GM12878 (cell line): ENCODE measurements at regions not wholly inside any gene's neighbourhood (a gene's known extent, or its start where the extent isn't known, plus 50 kb on each side); places are given as distances from the start of the nearest gene placed in this dataset.

Source experiments
- ATAC-seq: fragments of 200-7000 bp; cut with Tn5 transposase; 3 replicates; pipeline ENCODE4 v1.9.1; 2020; ENCODE audit warnings: mild to moderate bottlenecking, moderate library complexity
- BruUV-seq: library from RNA; stranded (reverse); fragments of 400-500 nt; replicated peaks from 2 replicates; lab custom pipeline; 2021; lab: Mats Ljungman, UMichigan
- CTCF ChIA-PET: fragments of 300-600 bp; sonication (Branson Sonifier 250); formaldehyde crosslinking; extraction: SDS; loops from one replicate; lab custom pipeline; 2021; ENCODE audit warnings: inconsistent platforms; lab: Yijun Ruan, JAX
- POLR2A ChIA-PET: fragments of 350-600 bp; formaldehyde crosslinking; extraction: SDS; loops from one replicate; lab custom pipeline; 2021; ENCODE audit warnings: inconsistent platforms; lab: Charles Lee
- RAD21 ChIA-PET: fragments of 300-600 bp; sonication (Branson Sonifier 250); formaldehyde crosslinking; loops from one replicate; lab custom pipeline; 2023; ENCODE audit warnings: antibody characterized with exemption; ENCODE audit not compliant: unreplicated experiment; lab: Charles Lee
- SMC1A ChIA-PET: fragments of 300-600 bp; sonication (Branson Sonifier 250); formaldehyde crosslinking; loops from one replicate; lab custom pipeline; 2023; ENCODE audit not compliant: unreplicated experiment, uncharacterized antibody; lab: Charles Lee
- DNase-seq: peaks from one replicate; pipeline ENCODE4 v3.0.0-alpha.2; 2011; ENCODE audit warnings: low read depth, low spot score
- FAIRE-seq: peaks from 3 replicates; lab custom pipeline; 2011; peaks lifted over from hg19 to GRCh38; lab: Jason Lieb, UNC
- H2AFZ ChIP-seq: 2 replicates; pipeline ENCODE4 v1.6.0; 2011; ENCODE audit warnings: low read depth, low read length, control low read depth; ENCODE audit not compliant: control insufficient read depth
- H3K27ac ChIP-seq: 2 replicates; pipeline ENCODE4 v1.5.1; 2011; ENCODE audit warnings: control low read depth; ENCODE audit not compliant: control insufficient read depth, insufficient read depth
- H3K27me3 ChIP-seq, 2 experiments: replicated peaks in 1 of 2; 2 replicates each; pipeline versions ENCODE4 v1.6.0 to v1.6.1; 2011; ENCODE audit warnings: low read length in 1 of 2; ENCODE audit not compliant: control insufficient read depth in 2 of 2, insufficient read depth in 2 of 2
- H3K36me3 ChIP-seq, 2 experiments: 2 replicates each; pipeline ENCODE4 v1.5.1; 2011; ENCODE audit warnings: low read length in 1 of 2; ENCODE audit not compliant: control insufficient read depth in 2 of 2, insufficient read depth in 2 of 2
- H3K4me1 ChIP-seq: 2 replicates; pipeline ENCODE4 v1.6.1; 2011; ENCODE audit warnings: mild to moderate bottlenecking, low read length, moderate library complexity, mixed read lengths; ENCODE audit not compliant: control insufficient read depth, insufficient read depth
- H3K4me2 ChIP-seq: 2 replicates; pipeline ENCODE4 v1.6.0; 2011; ENCODE audit warnings: control low read depth; ENCODE audit not compliant: control insufficient read depth, insufficient read depth
- H3K4me3 ChIP-seq: fragments of 200-600 bp; sonication (generic); 2 replicates; pipeline ENCODE4 v1.5.1; 2016
- H3K79me2 ChIP-seq: 2 replicates; pipeline ENCODE4 v1.6.0; 2011; ENCODE audit warnings: low read length; ENCODE audit not compliant: control insufficient read depth, insufficient read depth
- H3K9ac ChIP-seq: 2 replicates; pipeline ENCODE4 v1.8.0; 2011; ENCODE audit warnings: low read length, control low read depth, mixed read lengths; ENCODE audit not compliant: control insufficient read depth, insufficient read depth
- H3K9me3 ChIP-seq: replicated peaks from 3 replicates; pipeline ENCODE4 v1.5.1; 2011; ENCODE audit warnings: mild to moderate bottlenecking, low read length; ENCODE audit not compliant: control insufficient read depth, insufficient read depth
- H4K20me1 ChIP-seq: 2 replicates; pipeline ENCODE4 v1.6.0; 2011; ENCODE audit not compliant: control insufficient read depth, insufficient read depth
- ASH2L ChIP-seq: fragments of 300-600, 200-600 bp; sonication (generic); IDR thresholded peaks from 2 replicates; pipeline ENCODE4 v1.6.1; 2017; ENCODE audit warnings: low read depth, mild to moderate bottlenecking, borderline replicate concordance
- BCL11A ChIP-seq: IDR thresholded peaks from 2 replicates; pipeline ENCODE4 v1.6.1; 2011; ENCODE audit warnings: low read depth, low read length
- CBFB ChIP-seq: IDR thresholded peaks from 2 replicates; pipeline ENCODE4 v1.6.1; 2016; ENCODE audit warnings: antibody characterized with exemption, low read depth
- EGR1 ChIP-seq, 2 experiments: IDR thresholded peaks; 1 replicate in 1 of 2; 2 replicates in 1 of 2; pipeline ENCODE4 v1.6.1; 2011 to 2012; ENCODE audit warnings: low read depth in 2 of 2, low read length in 2 of 2, borderline replicate concordance in 1 of 2, mild to moderate bottlenecking in 1 of 2, moderate library complexity in 1 of 2
- FOXK2 ChIP-seq: fragments of 450-650 bp; IDR thresholded peaks from 2 replicates; pipeline ENCODE4 v1.6.1; 2017; ENCODE audit warnings: mild to moderate bottlenecking, moderate library complexity
- HDGF ChIP-seq: fragments of 450-650 bp; IDR thresholded peaks from 2 replicates; pipeline ENCODE4 v1.6.1; 2016; ENCODE audit warnings: antibody characterized with exemption
- KLF5 ChIP-seq: fragments of 450-650 bp; IDR thresholded peaks from 2 replicates; pipeline ENCODE4 v1.6.1; 2014; ENCODE audit warnings: mild to moderate bottlenecking; ENCODE audit not compliant: partially characterized antibody
- MEF2B ChIP-seq: fragments of 450-650 bp; IDR thresholded peaks from 2 replicates; pipeline ENCODE4 v1.6.1; 2018; ENCODE audit warnings: mild to moderate bottlenecking, moderate library complexity; ENCODE audit not compliant: partially characterized antibody, poor library complexity, severe bottlenecking
- NFIC ChIP-seq: IDR thresholded peaks from 2 replicates; pipeline ENCODE4 v1.6.1; 2012; ENCODE audit warnings: low read depth, mild to moderate bottlenecking, inconsistent platforms, low read length, moderate library complexity
- POLR2AphosphoS2 ChIP-seq: IDR thresholded peaks from 2 replicates; pipeline ENCODE4 v1.6.1; 2011; ENCODE audit warnings: low read depth, mild to moderate bottlenecking, low read length, improper control_type of control experiment, moderate library complexity
- POU2F2 ChIP-seq: IDR thresholded peaks from 3 replicates; pipeline ENCODE4 v1.6.1; 2011; ENCODE audit warnings: low read depth, mild to moderate bottlenecking, low read length, borderline replicate concordance
- RFX5 ChIP-seq: IDR thresholded peaks from 2 replicates; pipeline ENCODE4 v1.6.1; 2011; ENCODE audit warnings: low read depth, low read length, improper control_type of control experiment
- SPI1 ChIP-seq: IDR thresholded peaks from 2 replicates; pipeline ENCODE4 v1.6.1; 2011; ENCODE audit warnings: low read depth, mild to moderate bottlenecking, low read length, moderate library complexity, borderline replicate concordance; ENCODE audit not compliant: insufficient read depth
- TCF3 ChIP-seq: IDR thresholded peaks from 2 replicates; pipeline ENCODE4 v1.6.1; 2012; ENCODE audit warnings: low read depth, mild to moderate bottlenecking, low read length, borderline replicate concordance; ENCODE audit not compliant: insufficient read depth
- TCF7 ChIP-seq: IDR thresholded peaks from 2 replicates; pipeline ENCODE4 v1.6.1; 2014; ENCODE audit warnings: antibody characterized with exemption, borderline replicate concordance
- USF1 ChIP-seq: IDR thresholded peaks from 2 replicates; pipeline ENCODE4 v1.6.1; 2011; ENCODE audit warnings: borderline replicate concordance, low read depth, mild to moderate bottlenecking, moderate library complexity, mixed read lengths, low read length; ENCODE audit not compliant: insufficient read depth; ENCODE audit errors: extremely low read length
- YBX1 ChIP-seq: fragments of 450-650 bp; IDR thresholded peaks from 2 replicates; pipeline ENCODE4 v1.6.1; 2016; ENCODE audit warnings: antibody characterized with exemption
- ZBED1 ChIP-seq: IDR thresholded peaks from 2 replicates; pipeline ENCODE4 v1.6.1; 2016; ENCODE audit warnings: borderline replicate concordance
- ZNF622 ChIP-seq: fragments of 450-650 bp; IDR thresholded peaks from 2 replicates; pipeline ENCODE4 v1.6.1; 2017; ENCODE audit warnings: mild to moderate bottlenecking, inconsistent platforms
- ZSCAN29 ChIP-seq: fragments of 450-650 bp; IDR thresholded peaks from 2 replicates; pipeline ENCODE4 v1.6.1; 2017; ENCODE audit warnings: mild to moderate bottlenecking, moderate library complexity
- WGBS: methylation state at CpG from one replicate; pipeline ENCODE4 v1.1.6; 2016; ENCODE audit warnings: low lambda C conversion rate; ENCODE audit not compliant: insufficient replicate concordance, insufficient coverage; ENCODE audit errors: missing lambda C conversion rate; 5-methylcytosine and 5-hydroxymethylcytosine counted together
- in situ Hi-C: fragments of 300-500 bp; cut with MboI; formaldehyde crosslinking; loops from 9 replicates; pipeline ENCODE4 v1.14.3; 2018; ENCODE audit warnings: mixed read lengths
- intact Hi-C: fragments of 100-400 bp; cut with micrococcal nuclease; formaldehyde crosslinking; loops from one replicate; pipeline ENCODE4 v1.14.2; 2022; ENCODE audit not compliant: unreplicated experiment

- SMC1A ChIA-PET, result no interaction called here
- ATAC-seq (no peak), DNase-seq (no peak), FAIRE-seq (no peak)
- Histone ChIP-seq H3K27ac (no peak overlapping the region), H3K4me3 (no peak overlapping the region), H3K4me1 (no peaks in the 10 kb centered on the region), H4K20me1 (no peaks in the 10 kb centered on the region), H3K36me3 (no peaks in the 10 kb centered on the region), H3K9me3 (no peaks in the 10 kb centered on the region), H3K9ac (no peak overlapping the region), H2AFZ (no peak overlapping the region), H3K79me2 (no peaks in the 10 kb centered on the region), H3K4me2 (no peak overlapping the region), H3K27me3 (no peaks in the 10 kb centered on the region)
- 76% methylated on average over 1 of the region's 1 CpG for WGBS
- CTCF ChIA-PET, result no interaction called here
- intact Hi-C loops (no loop called here), in situ Hi-C loops (no loop called here)
- BruUV-seq, result no TSS peak
- RAD21 ChIA-PET, result no interaction called here
- TF ChIP-seq CBFB, result no peak
- no peak for TF ChIP-seq POLR2AphosphoS2
- TF ChIP-seq ASH2L, result no peak
- TF ChIP-seq RFX5, result no peak
- no peak for TF ChIP-seq TCF7
- TF ChIP-seq MEF2B, result no peak
- no peak for TF ChIP-seq EGR1 (IDR thresholded peaks at IDR 0.05; ENCODE audit: borderline replicate concordance in 1 of 2, low read depth in 2 of 2, low read length in 2 of 2)
- no peak for TF ChIP-seq SPI1
- no peak for TF ChIP-seq ZNF622
- no peak for TF ChIP-seq NFIC
- TF ChIP-seq FOXK2, result no peak
- TF ChIP-seq HDGF, result no peak
- no peak for TF ChIP-seq POU2F2
- no peak for TF ChIP-seq BCL11A
- no peak for TF ChIP-seq YBX1
- no peak for TF ChIP-seq ZBED1
- no peak for TF ChIP-seq TCF3
- TF ChIP-seq USF1, result no peak
- no peak for TF ChIP-seq ZSCAN29
- no peak for TF ChIP-seq KLF5
- POLR2A ChIA-PET, result no interaction called here
Measured at GRCh38 chr7:121666306-121666705, 206.7 kb upstream of the PTPRZ1 start.
